CD4-positive, alpha-beta T cell (primary cell): ENCODE measurements at regions not wholly inside any gene's neighbourhood (a gene's known extent, or its start where the extent isn't known, plus 50 kb on each side); places are given as distances from the start of the nearest gene placed in this dataset.

Experiments used
- ATAC-seq: fragments of 200-7000 bp; cut with Tn5 transposase; one replicate; pipeline ENCODE4 v1.10.0; 2022; ENCODE audit warnings: mild to moderate bottlenecking; ENCODE audit not compliant: poor library complexity
- CTCF ChIA-PET: fragments of 350-600 bp; sonication (Branson Sonifier 250); formaldehyde crosslinking; loops from one replicate; lab custom pipeline; 2021; ENCODE audit warnings: antibody characterized with exemption, inconsistent platforms; lab: Charles Lee
- POLR2A ChIA-PET: fragments of 350-600 bp; sonication (Branson Sonifier 250); formaldehyde crosslinking; loops from one replicate; lab custom pipeline; 2021; ENCODE audit warnings: antibody characterized with exemption, inconsistent platforms; lab: Charles Lee
- DNase-seq, 14 experiments: peaks; one replicate each; pipeline ENCODE4 v3.0.0-alpha.2; 2013 to 2020; ENCODE audit warnings: mixed read lengths in 2 of 14
- H3K27ac ChIP-seq, 2 donors: one replicate each; pipeline versions ENCODE4 v1.5.1 to v1.7.0; 2013; ENCODE audit warnings: low read length in 2 of 2, low read depth in 1 of 2, mild to moderate bottlenecking in 1 of 2
- H3K27me3 ChIP-seq, 2 experiments: 1 replicate in 1 of 2; 2 replicates in 1 of 2; pipeline versions ENCODE4 v1.6.1 to v1.7.0; 2013; ENCODE audit warnings: low read length in 2 of 2, control low read depth in 1 of 2, mild to moderate bottlenecking in 1 of 2, moderate library complexity in 1 of 2; ENCODE audit not compliant: insufficient read depth in 2 of 2, control insufficient read depth in 1 of 2
- H3K36me3 ChIP-seq: one replicate; pipeline ENCODE4 v1.6.1; 2013; ENCODE audit warnings: low read length, control low read depth; ENCODE audit not compliant: insufficient read depth
- H3K4me1 ChIP-seq: one replicate; pipeline ENCODE4 v1.6.1; 2013; ENCODE audit warnings: low read length, control low read depth; ENCODE audit not compliant: insufficient read depth
- H3K4me3 ChIP-seq: one replicate; pipeline ENCODE4 v1.5.1; 2013; ENCODE audit warnings: mild to moderate bottlenecking, low read length, moderate library complexity
- H3K9me3 ChIP-seq, 2 experiments: 1 replicate in 1 of 2; 2 replicates in 1 of 2; pipeline versions ENCODE4 v1.6.1 to v1.7.0; 2013; ENCODE audit warnings: low read length in 2 of 2, mild to moderate bottlenecking in 2 of 2, control low read depth in 1 of 2, moderate library complexity in 1 of 2; ENCODE audit not compliant: control insufficient read depth in 1 of 2, insufficient read depth in 1 of 2
- H3K27ac Mint-ChIP-seq: one replicate; pipeline ENCODE4 v1.8.0; 2020; ENCODE audit warnings: mixed read lengths
- H3K27me3 Mint-ChIP-seq: one replicate; pipeline ENCODE4 v1.8.0; 2021; ENCODE audit warnings: mixed read lengths
- H3K36me3 Mint-ChIP-seq: one replicate; pipeline ENCODE4 v1.8.0; 2021; ENCODE audit warnings: low read depth, mixed read lengths
- H3K4me1 Mint-ChIP-seq: one replicate; pipeline ENCODE4 v1.8.0; 2021; ENCODE audit warnings: low read depth, mixed read lengths
- H3K4me3 Mint-ChIP-seq: one replicate; pipeline ENCODE4 v1.8.0; 2020; ENCODE audit warnings: mild to moderate bottlenecking, mixed read lengths
- H3K9me3 Mint-ChIP-seq: one replicate; pipeline ENCODE4 v1.8.0; 2020; ENCODE audit warnings: mixed read lengths
- CTCF ChIP-seq: fragments of 200-600 bp; IDR thresholded peaks from one replicate; pipeline ENCODE4 v1.8.0; 2022; ENCODE audit warnings: antibody characterized with exemption, mild to moderate bottlenecking
- intact Hi-C, 2 experiments: fragments of 100-400 bp; cut with DNase I in 1 of 2; cut with micrococcal nuclease in 1 of 2; formaldehyde crosslinking; loops; one replicate each; pipeline versions ENCODE4 v1.15.1 to v1.9.0; 2023 to 2025; cut with DNase I, micrococcal nuclease

DNA sequence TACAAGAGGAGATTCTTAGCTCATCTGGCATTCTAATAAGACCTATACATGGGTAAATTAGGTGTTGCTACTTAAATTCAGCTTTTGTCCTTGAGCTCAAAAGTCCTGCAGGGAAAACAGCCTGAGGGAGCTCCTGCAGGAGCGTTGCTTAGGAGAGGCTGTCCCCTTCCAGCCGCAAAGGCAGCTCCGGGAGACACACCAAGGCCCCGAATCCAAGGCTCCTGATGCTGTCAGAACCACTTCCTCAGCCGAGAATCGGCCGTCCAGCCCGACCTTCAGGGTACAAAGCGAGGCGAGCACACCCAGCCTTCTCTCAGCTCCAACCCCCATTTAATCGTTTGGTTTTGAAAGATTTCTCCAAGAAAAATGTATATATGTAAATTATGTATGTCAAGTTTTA is 87.0 kb downstream of the DACT2 start:
- no peaks in the 10 kb centered on the region for H3K4me1 ChIP-seq
- Mint-ChIP-seq H3K4me1 (no peaks in the 10 kb centered on the region), H3K9me3 (no peaks in the 10 kb centered on the region), H3K27ac (no peak overlapping the region), H3K36me3 (no peaks in the 10 kb centered on the region), H3K27me3 (peaks cover 20% of the 10 kb centered on the region), H3K4me3 (no peak overlapping the region)
- H3K4me3 ChIP-seq = no peak overlapping the region
- H3K9me3 ChIP-seq = peaks cover 0 to 12% of the 10 kb centered on the region in 2 experiments
- H3K36me3 ChIP-seq = no peaks in the 10 kb centered on the region
- no peak for DNase-seq
- intact Hi-C loops = no loop called here
- no peak for TF ChIP-seq CTCF
- ChIA-PET POLR2A (no interaction called here), CTCF (no interaction called here)
- no peak overlapping the region for H3K27ac ChIP-seq
- peaks cover 5 to 15% of the 10 kb centered on the region in 2 experiments for H3K27me3 ChIP-seq
- no peak for ATAC-seq

DNA sequence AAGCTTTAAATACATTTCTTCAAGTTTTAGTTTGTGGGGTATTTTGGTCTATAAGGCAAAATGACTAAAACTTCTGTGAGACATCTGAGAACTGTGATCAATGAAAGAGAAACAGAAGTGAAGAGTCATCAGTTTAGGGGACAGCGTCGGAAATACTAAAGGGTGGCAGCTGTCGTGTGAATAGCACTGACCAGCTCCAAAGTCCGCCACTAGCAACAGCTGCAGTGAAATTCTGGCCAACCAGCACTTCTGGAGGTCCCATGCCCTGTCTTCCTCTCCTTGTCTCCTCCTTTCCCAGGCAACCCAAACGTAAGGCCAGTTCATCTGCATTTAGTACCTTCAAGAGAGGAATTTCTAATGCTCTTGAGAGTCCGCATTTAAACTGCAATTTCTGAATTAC is 87.5 kb downstream of the DACT2 start:
- peaks cover 5 to 15% of the 10 kb centered on the region in 2 experiments for H3K27me3 ChIP-seq
- H3K36me3 Mint-ChIP-seq = no peaks in the 10 kb centered on the region
- H3K4me1 Mint-ChIP-seq = no peaks in the 10 kb centered on the region
- no peak for TF ChIP-seq CTCF
- no peaks in the 10 kb centered on the region for H3K36me3 ChIP-seq
- CTCF ChIA-PET = no interaction called here
- no peaks in the 10 kb centered on the region for H3K4me1 ChIP-seq
- peaks cover 21% of the 10 kb centered on the region for H3K27me3 Mint-ChIP-seq
- no peak for DNase-seq
- intact Hi-C loops = no loop called here
- POLR2A ChIA-PET = interaction anchor here (0.7 kb wide), 1 partner anchor 12 kb away, joined by 3 read pairs; no protein-coding TSS in a partner anchor
- no peak for ATAC-seq
- no peaks in the 10 kb centered on the region for H3K9me3 Mint-ChIP-seq
- H3K27ac Mint-ChIP-seq = no peak overlapping the region
- no peak overlapping the region for H3K4me3 ChIP-seq
- H3K27ac ChIP-seq = no peak overlapping the region
- H3K9me3 ChIP-seq = peaks cover 0 to 12% of the 10 kb centered on the region in 2 experiments
- H3K4me3 Mint-ChIP-seq = no peak overlapping the region

GRCh38 chr6:168231393-168231957 is 88.1 kb downstream of the DACT2 start:
- no peak overlapping the region for H3K4me3 Mint-ChIP-seq
- H3K27me3 Mint-ChIP-seq = peaks cover 25% of the 10 kb centered on the region
- Histone ChIP-seq H3K36me3 (no peaks in the 10 kb centered on the region), H3K4me3 (no peak overlapping the region), H3K27me3 (peaks cover 5 to 15% of the 10 kb centered on the region in 2 experiments), H3K27ac (no peak overlapping the region), H3K4me1 (no peaks in the 10 kb centered on the region), H3K9me3 (peaks cover 0 to 12% of the 10 kb centered on the region in 2 experiments)
- DNase-seq = no peak
- ChIA-PET CTCF (no interaction called here), POLR2A (interaction anchor here (0.7 kb wide), 1 partner anchor 11 kb away, joined by 3 read pairs; no protein-coding TSS in a partner anchor)
- TF ChIP-seq CTCF = no peak
- intact Hi-C loops = no loop called here
- H3K27ac Mint-ChIP-seq = no peak overlapping the region
- H3K9me3 Mint-ChIP-seq = no peaks in the 10 kb centered on the region
- no peaks in the 10 kb centered on the region for H3K36me3 Mint-ChIP-seq
- H3K4me1 Mint-ChIP-seq = no peaks in the 10 kb centered on the region
- no peak for ATAC-seq
